Stimulated activated CD4-positive, alpha-beta T cell treated with anti-CD3 and anti-CD28 coated beads, Interleukin-1b, Interleukin-23, amount 100 ng/mL, for 1 hour (primary cell): ENCODE measurements at regions not wholly inside any gene's neighbourhood (a gene's known extent, or its start where the extent isn't known, plus 50 kb on each side); places are given as distances from the start of the nearest gene placed in this dataset.
"Not testable (repeated sequence)": the region's sequence is repeated elsewhere in the genome, so short reads cannot be mapped to it uniquely, and the experiment has no call there.

Source experiments
- DNase-seq, 2 donors: peaks; one replicate each; pipeline ENCODE4 v3.0.0-alpha.2; 2020; ENCODE audit warnings: low read depth in 2 of 2

DNA sequence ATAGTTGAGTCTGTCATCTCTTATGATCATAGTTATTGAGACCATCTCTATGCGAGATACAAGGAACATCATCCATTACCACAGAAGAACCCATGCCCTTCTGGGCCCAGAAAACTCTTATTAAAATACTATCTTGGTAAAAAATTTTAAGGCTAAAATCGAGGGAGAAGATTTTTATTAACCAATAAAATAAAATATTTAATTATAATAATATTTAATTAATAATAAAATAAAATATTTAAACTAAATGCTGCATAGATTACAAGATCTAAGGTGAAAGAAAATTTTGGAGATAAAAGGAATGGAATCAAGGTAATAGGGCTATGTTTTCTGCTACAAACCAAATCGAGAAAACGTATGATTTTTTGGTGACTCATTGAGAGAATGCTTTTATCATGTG, 540.2 kb downstream of the KCNH5 start:
- DNase-seq, result no peak

DNA sequence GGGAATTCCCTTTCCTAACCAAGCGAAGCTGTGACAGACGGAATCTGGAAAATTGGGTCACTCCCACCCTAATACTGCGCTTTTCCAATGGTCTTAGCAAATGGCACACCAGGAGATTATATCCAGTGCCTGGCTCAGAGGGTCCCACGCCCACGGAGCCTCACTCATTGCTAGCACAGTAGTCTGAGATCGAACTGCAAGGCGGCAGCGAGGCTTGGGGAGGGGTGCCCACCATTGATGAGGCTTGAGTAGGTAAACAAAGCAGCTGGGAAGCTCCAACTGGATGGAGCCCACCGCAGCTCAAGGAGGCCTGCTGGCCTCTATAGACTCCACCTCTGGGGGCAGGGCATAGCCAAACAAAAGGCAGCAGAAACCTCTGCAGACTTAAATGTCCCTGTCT, 523.9 kb downstream of the KCNH5 start:
- not testable (repeated sequence) for DNase-seq

DNA sequence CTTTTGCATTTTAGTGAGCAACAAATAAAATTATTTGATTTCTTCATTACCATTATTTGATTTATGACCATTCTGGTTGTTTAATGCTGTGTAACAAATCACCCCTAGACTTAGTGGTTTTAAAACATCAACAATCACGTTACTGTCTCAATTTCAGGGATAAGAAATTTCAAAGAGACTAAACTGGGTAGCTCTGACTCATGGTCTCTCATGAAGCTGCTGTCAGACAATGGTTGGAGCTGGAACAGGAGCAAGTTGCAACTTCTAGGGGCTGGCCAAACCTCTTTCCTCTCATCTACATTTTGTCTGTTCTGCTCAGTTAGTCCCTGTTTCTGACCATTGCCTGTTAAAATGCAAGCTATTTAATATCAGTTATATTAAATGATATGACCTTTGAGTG, 517.0 kb downstream of the KCNH5 start:
- no peak for DNase-seq

DNA sequence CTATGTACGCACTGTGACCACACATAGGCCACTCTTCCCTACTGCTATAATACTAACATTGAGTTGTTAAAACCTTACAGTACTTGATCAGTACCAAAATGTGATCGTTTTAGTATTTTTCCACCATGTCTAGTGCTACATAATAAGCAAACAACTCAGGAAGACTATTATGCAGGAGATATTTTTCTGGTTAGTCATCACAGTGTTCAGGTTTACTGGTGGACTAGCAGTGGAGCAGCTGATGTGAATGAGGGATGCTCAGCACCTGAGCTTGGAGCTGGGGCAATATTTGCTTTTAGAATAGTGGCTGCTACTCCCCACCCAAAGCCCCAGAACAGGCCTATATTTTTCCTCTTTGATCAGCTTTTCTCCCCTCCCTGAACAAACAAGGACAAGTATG, 513.1 kb downstream of the KCNH5 start:
- no peak for DNase-seq

DNA sequence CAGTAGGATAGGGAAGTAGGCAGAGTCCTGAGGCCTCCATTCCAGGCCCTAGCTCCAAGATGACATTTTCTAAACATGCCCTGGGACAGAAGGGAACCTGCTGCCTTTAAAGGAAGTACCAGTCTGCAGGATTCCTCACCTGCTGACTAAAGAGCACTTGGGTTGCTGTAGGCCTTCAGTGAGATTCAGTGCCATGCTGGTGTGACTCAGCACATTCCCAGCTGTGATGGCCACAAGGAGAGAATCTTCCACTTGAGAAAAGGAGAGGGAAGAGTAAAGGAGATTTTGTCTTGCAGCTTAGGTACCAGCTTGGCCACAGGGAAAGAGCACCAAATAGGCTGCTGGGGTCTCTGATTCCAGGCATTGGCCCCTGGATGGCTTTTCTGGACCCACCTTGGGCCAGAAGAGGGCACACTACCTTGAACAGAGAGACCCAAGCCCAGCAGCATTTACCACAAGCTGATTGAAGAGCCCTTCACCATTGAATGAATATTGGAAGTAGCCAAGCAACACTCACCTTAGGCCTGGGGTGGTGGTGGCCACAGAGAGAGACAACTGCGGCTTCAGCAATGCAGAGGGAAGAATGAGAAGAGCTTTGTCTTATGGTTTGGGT, 498.3 kb downstream of the KCNH5 start:
- no peak for DNase-seq

DNA sequence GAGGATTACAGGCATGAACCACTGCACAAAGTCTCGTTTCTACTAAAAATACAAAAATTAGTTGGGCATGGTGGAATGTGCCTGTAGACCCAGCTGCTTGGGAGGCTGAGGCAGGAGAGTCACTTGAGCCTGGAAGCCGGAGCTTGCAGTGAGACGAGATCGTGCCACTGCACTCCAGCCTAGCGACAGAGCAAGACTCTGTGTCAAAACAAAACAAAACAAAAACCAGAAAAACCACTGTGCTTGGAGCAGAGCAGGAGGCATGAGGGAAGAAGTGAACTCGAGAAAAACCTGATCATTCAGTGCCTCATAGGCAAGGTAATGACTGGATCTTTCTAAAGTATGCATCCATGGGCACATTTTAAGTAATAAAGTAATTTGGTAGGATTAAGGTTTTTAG, 487.8 kb downstream of the KCNH5 start:
- DNase-seq, result no peak

DNA sequence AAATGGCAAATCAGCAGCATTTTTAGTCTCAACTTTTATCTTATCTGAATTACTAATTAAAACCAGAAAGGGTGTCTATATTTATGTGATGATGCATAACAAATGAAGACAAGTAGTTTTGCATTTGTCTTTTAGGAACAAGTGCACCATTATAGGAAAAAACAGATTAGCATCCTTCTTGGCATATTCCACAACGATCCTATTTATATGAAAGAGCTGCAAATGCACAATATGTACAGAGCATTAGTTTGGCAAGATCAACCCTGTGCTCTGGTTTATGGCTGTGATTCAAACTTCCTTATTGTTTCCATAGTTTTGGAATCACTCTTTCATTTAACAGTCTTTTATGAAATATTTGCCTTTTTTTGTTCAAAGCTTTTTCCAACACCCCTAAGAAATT, 486.8 kb downstream of the KCNH5 start:
- DNase-seq, result no peak

DNA sequence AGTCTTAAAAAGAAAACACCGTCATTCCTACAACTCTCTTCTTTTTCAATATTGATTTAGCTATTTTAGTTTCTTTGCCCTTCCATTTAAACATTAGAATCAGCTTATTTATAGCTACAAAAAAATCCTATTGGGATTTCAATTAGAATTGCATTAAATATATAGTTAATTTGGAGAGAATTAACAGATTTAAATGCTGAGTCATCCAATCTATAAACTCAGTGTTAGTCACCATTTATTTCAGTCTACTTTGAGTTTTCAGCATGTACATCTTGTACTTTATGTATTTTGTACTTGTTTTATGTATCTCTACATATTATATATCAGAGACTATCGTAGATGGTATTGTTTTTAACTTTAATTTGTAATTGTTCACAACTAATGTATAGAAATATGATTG, 460.0 kb downstream of the KCNH5 start:
- DNase-seq, result no peak

DNA sequence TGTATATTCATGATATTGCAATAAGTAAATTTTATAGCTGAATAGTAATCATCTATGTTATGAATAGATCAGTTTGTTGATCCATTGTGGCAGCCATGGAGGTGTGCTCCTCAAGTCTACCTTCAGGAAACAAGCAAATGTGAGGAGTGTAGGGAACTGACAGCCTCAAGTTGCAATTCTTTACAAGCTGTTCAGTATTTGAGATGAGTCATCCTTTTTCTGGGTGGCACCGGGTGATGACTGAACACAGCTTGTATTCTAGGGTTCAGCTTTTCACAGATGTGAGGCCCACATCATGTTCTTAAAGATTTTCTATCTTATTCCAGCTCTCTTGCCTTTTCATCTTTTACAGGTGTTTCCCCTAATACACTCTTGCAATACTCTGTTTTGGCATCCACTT, 452.4 kb downstream of the KCNH5 start:
- DNase-seq, result no peak

DNA sequence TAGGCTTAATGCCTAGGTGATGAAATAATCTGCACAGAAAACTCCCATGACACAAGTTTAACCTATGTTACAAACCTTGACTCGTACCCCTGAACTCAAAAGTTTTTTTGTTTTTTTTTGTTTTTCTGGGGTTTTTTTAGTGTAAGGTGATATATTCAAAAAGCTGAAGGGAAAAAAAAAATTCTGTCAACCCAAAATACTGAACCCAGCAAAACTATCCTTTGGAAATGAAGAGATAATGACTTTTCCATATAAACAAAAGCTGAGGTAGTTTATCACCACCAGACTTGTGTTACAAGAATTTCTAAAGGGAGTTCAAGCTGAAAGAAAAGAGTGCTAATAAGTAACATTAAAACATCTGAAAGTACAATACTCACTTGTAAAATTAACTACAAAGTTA, 448.1 kb downstream of the KCNH5 start:
- no peak for DNase-seq

DNA sequence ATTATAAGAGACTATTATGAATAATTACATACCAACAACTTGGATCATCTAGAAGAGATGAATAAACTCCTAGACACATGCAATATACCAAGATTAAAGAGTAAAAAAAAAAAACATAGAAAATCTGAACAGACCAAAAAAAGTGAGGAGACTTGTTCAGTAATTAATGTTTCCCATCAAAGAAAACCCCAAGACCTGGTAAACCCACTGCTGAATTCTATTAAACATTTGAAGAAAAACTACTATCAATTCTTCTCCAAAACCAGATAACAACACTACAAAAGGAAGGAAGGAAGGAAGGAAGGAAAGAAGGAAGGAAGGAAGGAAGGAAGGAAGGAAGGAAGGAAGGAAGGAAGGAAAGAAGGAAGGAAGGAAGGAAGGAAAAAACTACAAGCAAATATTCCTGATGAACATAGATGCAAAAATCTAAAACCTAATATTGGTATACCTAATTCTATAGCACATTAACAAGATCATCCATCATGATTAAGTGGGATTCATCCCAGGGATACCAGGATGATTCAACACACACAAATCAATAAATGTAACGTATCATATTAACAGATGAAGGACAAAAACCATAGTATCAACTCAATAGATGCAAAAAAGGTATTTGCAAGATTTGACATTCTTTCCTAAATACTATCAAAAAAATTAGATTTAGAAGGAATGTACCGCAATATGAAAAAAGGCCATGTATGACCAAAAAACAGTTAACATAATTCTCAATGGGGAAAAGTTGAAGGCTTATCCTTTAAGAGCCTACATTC, 445.5 kb downstream of the KCNH5 start:
- DNase-seq, result no peak

DNA sequence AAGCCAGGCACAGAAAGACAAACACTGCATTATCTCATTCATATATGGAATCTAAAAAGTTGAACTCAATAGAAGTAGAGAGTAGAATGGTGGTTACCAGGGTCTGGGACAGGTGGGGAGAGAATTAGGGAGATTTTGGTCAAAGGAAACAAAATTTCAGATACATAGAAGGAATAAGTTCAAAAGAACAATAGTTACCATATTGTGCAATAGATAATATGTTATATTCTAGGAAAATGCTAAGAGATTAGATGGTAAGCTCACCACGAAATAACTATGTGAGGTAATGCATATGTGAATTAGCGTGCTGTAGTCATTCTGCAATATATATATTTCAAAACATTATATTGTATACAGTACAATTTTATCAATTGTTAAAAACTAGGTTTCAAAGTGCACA, 442.5 kb downstream of the KCNH5 start:
- no peak for DNase-seq

DNA sequence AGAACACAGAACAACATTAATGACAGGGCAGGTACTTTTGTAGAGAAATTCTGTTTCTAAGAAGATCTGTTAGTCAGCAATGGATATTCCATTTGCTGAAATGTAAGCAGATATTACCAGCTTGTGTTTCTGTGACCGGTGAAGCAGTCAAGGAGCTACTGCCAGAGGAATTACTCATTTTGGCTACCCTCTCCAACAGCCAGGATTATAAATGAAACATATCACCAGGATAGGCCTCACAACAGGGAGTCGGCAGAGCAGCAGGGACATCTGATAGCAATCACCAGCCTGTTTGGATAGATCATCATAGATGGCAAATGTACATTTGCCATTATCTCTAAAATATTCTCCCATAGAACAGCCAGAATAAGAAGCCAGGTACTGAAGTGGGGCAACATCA, 440.7 kb downstream of the KCNH5 start:
- DNase-seq, result no peak

DNA sequence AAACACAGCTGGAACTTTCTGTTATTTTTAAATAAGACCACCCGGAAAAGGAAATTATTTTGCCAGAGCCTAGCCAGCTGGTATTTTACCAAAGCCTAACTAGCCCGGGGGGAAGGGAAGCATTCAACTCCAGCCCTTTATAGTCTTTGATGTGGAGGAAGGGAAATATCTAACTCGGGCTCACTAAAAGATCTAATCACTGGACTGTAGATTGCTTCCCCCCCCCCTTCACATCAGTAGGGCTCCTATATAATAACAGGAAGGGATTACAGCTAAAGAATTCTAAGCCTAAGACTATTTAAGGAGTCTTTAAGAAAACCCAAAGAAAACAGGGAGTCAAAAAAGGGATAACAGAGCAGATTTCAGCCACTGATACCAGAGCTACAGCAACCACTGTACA, 431.1 kb downstream of the KCNH5 start:
- DNase-seq, result no peak

DNA sequence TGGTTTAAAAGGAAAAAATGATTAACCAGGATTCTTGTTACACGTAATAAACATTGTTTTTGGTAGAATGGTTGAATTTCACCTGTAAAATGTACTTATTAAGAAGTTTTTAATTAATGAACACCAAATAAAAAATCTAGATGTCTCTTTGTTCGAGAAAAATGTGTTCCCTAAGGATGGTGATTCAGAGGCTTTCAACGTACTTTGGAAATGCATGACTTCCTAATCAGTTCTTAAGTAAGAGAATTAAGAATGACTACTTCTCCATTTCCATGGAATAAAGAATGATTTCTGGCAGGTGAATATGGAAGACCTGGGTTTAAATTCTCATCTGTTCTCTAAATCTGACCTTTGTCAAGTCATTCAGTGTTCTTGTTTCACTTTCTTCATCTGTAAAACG, 428.6 kb downstream of the KCNH5 start:
- DNase-seq, result no peak

DNA sequence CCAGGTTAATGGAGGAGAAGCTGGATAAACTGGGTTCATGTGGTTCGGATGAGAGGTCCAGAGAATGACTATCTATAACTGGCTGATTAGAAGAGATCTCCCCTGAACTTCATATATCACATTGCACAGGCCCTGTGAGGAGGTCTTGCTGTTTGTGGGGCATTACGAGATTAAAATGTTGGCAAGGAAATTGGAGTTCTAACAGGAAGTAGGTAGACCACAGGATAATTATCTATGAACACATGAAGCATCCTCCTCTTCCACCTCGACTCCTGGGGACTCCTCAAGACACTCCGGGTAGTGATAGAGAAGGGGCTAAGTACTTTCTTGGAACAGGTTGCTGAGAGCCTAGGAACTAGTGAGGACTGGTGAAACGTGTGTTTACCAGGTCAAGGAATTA, 418.8 kb downstream of the KCNH5 start:
- DNase-seq, result no peak

DNA sequence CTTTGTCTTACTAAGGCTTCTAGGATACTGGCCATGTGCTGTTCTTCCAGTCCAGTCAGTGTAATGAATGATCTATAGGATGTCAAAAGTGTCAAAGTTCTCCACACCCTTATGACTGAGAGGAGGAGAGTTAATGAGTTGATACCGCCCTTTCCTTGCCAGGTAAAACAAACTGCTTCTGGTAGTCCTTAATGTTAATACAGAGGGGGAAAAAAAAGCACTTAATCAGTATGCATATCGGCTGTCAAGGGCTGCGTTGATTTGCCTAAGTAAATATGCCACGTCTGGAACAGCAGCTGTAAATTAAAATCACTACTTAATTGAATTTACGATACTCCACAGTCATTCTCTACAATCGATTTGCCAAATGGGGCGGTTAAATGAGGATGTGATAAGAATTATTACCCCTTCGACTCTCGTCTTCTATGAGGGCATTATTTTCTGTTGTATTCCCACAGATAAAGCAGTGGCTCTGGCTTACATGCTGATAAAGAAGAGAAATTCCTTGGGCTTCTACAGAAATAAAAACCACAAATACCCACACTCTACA, 416.0 kb downstream of the KCNH5 start:
- DNase-seq, result no peak

DNA sequence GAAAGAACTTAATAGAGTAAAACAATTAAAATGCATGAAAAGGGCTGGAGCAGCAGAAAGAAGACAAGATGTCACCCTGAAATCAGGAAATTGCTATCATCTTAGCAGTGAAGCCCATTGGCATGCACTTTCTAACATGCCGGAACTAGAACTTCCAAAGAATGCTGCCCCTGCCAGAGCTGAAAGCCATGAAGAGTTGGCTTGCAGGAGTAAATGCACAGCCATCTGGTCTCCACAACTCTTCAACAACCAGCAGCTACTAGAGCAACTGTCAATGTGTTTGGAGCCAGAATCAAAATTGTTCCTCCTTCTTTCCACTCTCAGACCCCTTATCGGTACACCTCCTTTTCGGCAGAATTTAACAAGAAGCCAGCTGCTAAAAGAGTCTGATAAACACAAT, 414.1 kb downstream of the KCNH5 start:
- no peak for DNase-seq

DNA sequence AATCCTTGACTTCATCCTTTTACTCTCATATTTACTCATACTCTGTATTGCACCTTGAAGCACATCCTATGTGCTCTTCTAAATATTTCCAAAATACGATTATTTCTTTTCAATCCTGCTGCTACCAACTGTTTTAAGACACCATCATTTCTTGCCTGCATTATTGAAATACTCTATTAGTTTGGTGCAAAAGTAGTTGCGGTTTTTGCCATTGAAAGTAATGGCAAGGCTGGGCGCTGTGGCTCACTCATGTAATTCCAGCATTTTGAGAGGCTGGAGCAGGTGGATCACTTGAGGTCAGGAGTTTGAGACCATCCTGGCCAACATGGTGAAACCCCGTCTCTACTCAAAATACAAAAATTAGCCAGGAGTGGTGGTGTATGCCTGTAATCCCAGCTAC, 412.5 kb downstream of the KCNH5 start:
- DNase-seq, result no peak

DNA sequence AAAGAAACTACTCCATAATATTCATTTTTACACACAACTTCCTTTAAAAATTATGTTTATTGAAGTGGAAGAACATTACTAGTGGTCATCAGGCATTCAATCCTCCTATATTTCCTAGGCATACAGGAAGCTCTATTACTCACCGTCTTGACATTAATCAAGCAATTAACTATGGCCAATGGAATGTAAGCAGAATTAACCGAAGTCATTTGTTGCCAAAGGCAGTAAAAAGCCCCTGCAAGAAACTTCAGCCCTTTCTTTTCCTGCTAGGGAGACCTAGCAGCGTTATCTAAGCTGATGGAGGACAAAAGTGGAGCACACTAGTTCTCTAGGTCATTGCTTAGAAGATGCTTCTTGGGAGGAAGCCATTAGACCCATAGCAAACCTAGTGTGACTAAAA, 399.6 kb downstream of the KCNH5 start:
- no peak for DNase-seq
